NCI-H2196 (cell line): ENCODE measurements at regions not wholly inside any gene's neighbourhood (a gene's known extent, or its start where the extent isn't known, plus 50 kb on each side); places are given as distances from the start of the nearest gene placed in this dataset.

Experiments
- DNase-seq: peaks from one replicate; lab custom pipeline; 2025; ENCODE audit not compliant: unreplicated experiment; lab: John Stamatoyannopoulos, UW

- no peak for DNase-seq
Observed at GRCh38 chr21:37967036-37967435, 50.8 kb upstream of the KCNJ6 start.

GRCh38 chr21:37968744-37969143, 52.5 kb upstream of the KCNJ6 start:
- no peak for DNase-seq

- DNase-seq, result no peak
Observed at GRCh38 chr21:37970548-37970947, 54.3 kb upstream of the KCNJ6 start.

GRCh38 chr21:37971390-37971950, 55.2 kb upstream of the KCNJ6 start:
- DNase-seq, result no peak

- DNase-seq, result no peak
Observed at GRCh38 chr21:37974081-37974480, 57.8 kb upstream of the KCNJ6 start.

- no peak for DNase-seq
Observed at GRCh38 chr21:37982496-37983318, 66.5 kb upstream of the KCNJ6 start.

GRCh38 chr21:37983336-37984095, 67.3 kb upstream of the KCNJ6 start:
- DNase-seq, result no peak

GRCh38 chr21:37984416-37984815, 68.2 kb upstream of the KCNJ6 start:
- DNase-seq, result no peak

- DNase-seq, result no peak
Observed at GRCh38 chr21:37986000-37986399, 69.7 kb upstream of the KCNJ6 start.

GRCh38 chr21:37986751-37987399, 70.6 kb upstream of the KCNJ6 start:
- peak; percentile 83 for DNase-seq

GRCh38 chr21:37987668-37988067, 71.4 kb upstream of the KCNJ6 start:
- DNase-seq, result no peak

GRCh38 chr21:37993071-37993470, 76.8 kb upstream of the KCNJ6 start:
- no peak for DNase-seq

- no peak for DNase-seq
Observed at GRCh38 chr21:37994211-37994610, 78.0 kb upstream of the KCNJ6 start.

GRCh38 chr21:38012672-38013071, 96.4 kb upstream of the KCNJ6 start:
- DNase-seq, result no peak

GRCh38 chr21:38013741-38014140, 97.5 kb upstream of the KCNJ6 start:
- DNase-seq, result no peak

GRCh38 chr21:38014298-38014697, 98.0 kb upstream of the KCNJ6 start:
- DNase-seq, result no peak

- DNase-seq, result no peak
Observed at GRCh38 chr21:38027901-38028498, 111.7 kb upstream of the KCNJ6 start.

- no peak for DNase-seq
Observed at GRCh38 chr21:38032082-38032801, 116.0 kb upstream of the KCNJ6 start.

- DNase-seq, result no peak
Observed at GRCh38 chr21:38036016-38036415, 119.8 kb upstream of the KCNJ6 start.

- no peak for DNase-seq
Observed at GRCh38 chr21:38037416-38037815, 121.2 kb upstream of the KCNJ6 start.
